GM18505 (cell line): ENCODE measurements at regions not wholly inside any gene's neighbourhood (a gene's known extent, or its start where the extent isn't known, plus 50 kb on each side); places are given as distances from the start of the nearest gene placed in this dataset.

Experiments used
- ATAC-seq: cut with Tn5 transposase; IDR thresholded peaks from one replicate; pipeline ENCODE4 v1.9.1; 2021; ENCODE audit not compliant: unreplicated experiment
- POLR2A ChIP-seq: IDR thresholded peaks from 4 replicates; pipeline ENCODE4 v1.6.1; 2011; ENCODE audit warnings: borderline replicate concordance; ENCODE audit not compliant: insufficient read depth, insufficient read length; ENCODE audit errors: extremely low read depth

DNA sequence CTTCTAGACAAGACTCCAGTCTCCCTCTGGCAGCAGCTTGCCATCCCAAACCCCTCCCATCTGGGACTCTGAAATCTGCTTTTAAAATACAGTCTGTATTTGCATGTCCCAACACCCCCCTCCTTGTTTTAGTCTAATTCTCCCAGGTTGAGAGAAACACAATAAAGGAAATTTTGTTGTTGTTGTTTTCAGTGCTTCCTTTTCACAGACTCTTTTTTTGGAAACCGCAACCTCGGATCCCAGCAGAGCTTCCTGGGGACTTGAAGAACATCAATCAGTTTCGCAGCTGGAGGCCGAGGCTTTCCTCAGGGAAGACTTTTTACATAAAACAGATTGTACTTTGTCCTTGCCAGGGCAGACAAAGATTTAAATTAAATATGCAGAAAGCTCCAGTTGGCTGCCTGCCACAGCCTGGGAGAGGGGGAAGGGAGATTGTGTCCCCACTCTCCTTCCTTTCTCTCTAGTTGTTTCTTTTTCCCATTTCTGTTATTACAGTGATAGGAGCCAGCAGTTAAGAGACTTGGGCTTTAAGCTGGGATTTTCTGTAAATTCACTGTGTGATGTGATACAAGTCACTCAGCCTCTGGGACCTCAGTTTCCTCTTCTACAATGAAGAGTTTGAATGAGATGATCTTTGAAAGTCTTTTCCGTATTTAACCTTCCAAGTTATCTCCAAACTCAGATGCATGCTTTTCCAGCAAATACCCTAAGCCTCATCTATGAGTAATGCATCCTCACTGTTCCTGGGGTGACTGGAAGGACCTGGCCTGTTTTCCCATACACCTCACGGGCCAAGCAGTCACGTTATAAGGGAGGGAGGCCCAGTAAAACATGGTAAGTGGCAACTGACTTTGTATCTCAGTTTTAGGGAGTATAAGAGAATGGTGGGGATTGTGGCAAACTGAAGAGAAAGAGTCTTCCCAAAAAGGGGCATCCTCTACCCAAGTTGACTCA lies 192.3 kb downstream of the REEP3 start:
- TF ChIP-seq POLR2A, result no peak
- no peak for ATAC-seq

DNA sequence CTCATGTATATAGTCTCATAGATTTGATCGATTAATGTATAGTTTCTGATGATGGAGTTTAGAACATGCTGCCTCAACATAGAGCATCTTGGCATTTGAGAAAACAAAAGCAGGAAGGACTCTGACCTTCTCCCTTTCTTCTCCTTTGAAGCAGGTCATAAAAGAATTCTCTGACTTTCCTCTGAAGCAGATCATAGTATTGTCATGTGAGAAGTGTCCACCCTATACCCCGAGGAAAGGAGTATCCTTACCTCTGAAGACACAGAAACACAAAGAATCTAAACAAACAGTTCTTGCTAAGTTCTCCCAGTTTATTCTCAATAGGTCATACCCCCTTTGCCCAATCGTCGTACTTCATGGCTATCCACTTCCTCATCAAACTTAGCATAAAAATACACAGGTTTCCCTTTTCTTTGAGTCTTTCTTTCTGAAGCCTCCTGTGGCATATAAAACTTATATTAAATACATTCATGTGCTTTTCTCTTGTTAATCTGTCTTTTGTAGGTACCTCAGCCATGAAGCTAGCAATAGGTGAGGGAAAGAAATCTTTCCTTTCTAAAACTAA lies 194.9 kb downstream of the REEP3 start:
- no peak for TF ChIP-seq POLR2A
- no peak for ATAC-seq

DNA sequence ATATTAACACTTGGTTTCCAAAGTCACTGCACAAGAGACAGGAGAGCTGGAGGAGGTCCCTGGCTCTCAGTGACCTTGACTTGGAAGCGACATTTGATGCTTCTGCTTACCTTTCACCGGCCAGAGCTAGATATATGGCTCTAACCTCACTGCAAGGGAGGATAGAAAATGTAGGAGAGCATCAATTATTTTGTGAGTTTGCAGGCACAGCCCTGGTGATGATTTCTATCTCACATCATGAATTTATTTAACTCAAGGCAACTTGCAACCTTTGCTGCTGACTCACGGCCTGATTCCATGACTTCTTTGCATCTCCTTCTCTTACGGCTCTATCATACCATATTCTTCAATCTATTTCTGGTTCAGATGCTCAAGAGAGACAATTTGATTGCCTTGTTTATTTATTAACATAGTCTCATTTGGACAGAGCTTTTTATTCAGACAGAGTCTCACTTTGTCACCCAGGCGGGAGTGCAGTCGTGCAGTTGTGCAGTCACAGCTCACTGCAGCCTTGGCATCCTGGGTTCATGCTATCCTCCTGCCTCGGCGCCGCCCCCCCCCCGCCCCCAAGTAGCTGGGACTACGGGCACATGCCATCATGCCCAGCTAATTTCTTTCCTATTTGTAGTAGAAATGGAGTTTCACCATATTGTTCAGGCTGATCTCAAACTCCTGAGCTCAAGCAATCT lies 196.0 kb downstream of the REEP3 start:
- ATAC-seq, result no peak
- TF ChIP-seq POLR2A, result no peak

DNA sequence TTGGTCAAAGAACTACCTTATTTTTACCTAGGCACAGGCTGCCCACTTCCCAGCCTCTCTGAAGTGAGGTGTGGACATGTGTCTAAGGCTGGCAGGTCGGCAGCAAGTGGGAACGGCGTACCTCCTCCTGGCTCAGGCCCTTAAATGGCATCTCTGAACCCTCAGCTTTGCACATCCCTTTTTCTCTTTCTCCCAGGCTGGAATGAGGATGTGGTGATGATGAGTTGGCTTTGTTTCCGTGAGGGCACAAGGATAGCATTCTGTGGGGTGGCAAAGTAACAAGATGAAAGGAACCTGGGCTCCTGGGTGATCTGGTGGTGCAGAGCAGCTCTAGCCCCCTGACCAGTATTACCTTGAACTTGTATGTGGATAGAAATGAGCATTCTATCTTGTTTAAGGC lies 196.8 kb downstream of the REEP3 start:
- no peak for TF ChIP-seq POLR2A
- no peak for ATAC-seq

DNA sequence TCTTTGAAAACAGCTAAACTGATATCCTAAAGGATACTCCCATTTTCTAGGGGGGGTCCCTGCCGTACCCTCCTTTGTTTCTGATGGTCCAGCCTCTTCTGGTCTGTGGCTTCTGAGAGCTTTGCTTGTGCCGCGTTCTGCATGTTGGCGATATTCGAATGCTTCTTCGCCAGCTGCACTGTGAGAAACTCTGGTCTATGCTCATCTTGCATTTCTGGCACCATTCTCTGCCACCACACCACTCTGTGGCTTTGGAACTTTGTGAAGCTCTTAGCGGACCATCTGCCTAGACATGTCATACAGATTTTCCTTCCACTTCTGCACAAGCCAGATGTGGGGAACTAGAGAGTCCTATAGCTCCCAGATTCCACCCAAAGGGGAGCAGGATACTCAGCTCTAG lies 197.2 kb downstream of the REEP3 start:
- no peak for ATAC-seq
- no peak for TF ChIP-seq POLR2A

DNA sequence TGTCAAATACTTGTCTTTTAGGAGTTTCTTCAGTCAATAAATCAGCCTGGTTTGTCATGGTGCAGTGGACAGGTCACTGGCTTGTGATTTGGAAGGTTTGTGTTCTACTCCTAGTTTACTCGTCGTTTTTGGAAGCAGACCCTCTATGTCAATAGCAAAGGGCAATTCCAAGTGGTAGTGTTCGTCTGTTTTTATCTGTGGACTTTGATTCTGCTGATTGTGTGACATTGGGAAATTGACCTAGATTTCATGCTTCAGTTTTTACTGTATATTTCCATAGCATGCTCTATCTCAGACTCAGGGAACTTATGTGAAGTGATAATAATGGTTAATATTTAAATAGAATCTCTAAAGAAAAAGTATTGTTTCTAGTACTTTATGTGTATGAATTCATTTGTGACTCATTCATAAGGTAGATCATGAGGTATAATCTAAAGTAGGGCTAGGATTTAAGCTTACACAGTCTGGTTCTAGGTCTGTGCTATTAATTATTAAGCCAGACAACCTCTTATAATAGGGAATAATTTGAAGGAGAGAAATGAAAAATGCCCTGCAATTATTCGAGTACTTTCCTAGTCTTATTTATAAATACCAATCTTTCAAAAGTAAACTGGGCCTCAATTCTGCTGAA lies 198.1 kb downstream of the REEP3 start:
- TF ChIP-seq POLR2A, result no peak

DNA sequence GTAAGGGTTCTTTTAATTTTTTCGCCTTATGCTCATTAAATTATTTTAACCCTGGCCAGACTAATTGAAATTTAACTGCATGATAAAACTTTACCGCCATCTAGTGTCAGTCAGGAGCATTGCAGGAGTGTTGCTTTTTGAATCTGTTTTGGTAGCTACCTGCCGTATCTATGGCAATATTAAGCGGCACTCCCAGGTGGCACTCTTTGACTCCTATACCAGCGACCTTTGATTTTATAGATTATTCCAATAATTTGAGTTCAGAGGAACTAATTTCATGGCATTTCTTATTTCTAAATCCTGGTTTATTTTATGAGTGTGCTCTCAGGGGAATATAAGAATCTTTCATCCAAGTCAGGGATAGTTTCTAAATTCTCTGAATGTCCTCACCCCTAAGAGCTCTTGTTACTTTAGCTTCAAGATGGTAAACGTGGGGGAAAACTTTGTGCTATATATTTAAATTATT lies 198.9 kb downstream of the REEP3 start:
- TF ChIP-seq POLR2A, result no peak
- ATAC-seq, result peak; percentile 45

More for the DNA sequence above, 198.1 kb downstream of the REEP3 start:
- no peak for ATAC-seq

DNA sequence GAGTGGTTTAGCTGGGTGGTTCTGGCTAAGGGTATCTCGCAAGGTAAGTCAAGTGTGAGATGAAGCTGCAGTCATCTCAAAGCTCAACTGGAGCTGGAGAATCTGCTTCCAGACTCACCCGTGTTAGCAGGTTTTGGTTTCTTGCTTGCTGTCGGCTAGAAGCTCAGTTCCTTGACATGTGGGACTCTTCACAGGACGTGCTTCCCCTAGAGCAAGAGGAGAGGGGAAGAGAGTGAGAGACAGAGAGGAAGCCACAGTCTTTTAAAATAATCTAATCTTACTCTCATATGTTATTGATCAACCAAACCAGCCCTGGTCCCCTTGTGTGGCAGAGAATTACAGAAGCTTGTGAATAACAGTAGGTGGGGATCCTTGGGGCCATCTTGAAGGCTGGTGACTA lies 199.5 kb downstream of the REEP3 start:
- peak; percentile 49 for ATAC-seq
- no peak for TF ChIP-seq POLR2A

DNA sequence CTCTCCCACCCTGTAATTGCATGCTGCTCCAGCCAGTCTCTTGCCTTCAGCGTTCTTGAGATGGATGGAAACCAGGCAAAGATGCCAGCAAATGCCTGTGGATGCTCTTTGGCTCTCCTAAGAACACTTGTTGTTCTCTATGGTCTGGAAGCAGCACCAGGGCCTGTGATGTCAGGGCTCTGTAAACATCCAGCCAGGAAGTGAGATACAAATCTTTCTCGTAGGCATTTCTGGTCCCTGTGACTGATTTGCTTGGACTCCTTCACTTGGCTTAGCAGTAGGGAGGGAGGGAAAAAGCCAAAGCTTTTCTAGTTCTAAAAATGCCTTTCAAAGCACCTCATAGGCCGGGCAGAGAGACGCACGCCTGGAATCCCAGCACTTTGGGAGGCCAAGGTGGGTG lies 201.3 kb downstream of the REEP3 start:
- no peak for TF ChIP-seq POLR2A
- no peak for ATAC-seq

DNA sequence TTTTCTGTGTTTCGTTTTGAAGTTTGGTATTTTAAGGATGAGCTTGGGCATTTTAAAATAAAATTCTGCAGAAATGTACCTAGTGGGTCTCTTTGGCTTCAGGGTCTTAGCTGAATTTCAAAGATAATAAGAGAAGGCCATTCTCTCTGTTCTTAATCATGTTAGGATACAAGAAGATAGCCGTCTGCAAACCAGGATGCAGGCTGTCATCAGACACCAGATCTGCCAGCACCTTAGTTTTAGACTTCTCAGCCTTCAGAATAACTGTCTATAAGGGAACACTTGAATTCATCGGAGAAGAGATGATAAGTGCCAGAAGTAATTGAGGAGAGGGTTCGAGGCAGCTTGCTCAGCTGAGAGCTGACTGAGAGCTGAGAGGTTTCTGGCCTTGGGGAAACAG lies 202.1 kb downstream of the REEP3 start:
- no peak for TF ChIP-seq POLR2A

DNA sequence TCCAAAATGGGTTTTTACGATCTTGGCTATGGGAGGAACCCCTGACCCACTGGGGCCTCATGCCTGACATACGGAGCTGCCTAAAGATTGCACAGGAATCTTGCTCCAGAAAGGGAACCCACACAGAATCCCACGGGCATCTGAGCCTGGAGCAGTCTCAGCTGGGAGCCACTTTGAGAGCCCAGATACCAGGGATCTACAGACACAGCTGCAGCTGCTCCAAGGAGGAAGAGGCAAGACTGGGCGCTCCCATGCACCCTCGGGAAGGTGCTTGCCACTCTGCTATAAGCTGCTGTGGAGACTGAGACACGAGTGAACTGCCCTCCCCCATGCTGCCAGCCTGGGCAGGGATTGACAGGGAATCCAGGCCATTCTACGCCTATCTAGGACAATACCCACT lies 202.5 kb downstream of the REEP3 start:
- TF ChIP-seq POLR2A, result no peak
- ATAC-seq, result no peak

More for the DNA sequence above, 202.1 kb downstream of the REEP3 start:
- ATAC-seq, result no peak

DNA sequence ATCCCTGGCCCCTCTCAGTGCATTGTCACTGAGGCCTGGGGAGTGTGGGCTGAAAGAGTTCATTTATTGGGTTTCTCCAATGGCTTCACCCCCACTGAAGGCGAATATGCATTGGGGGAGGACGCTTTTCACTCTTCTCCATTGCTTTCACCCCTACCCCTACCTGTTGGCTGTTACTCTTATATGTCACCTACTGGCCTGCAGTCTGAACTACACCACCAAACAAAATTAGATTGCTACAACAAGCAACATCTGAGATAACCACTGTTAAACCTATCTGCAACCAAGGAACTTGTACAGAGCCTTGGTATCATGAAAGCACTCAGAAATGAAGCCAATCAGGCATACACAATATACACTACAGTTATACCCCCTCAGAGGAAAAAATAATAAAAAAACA lies 203.7 kb downstream of the REEP3 start:
- no peak for TF ChIP-seq POLR2A
- ATAC-seq, result no peak

DNA sequence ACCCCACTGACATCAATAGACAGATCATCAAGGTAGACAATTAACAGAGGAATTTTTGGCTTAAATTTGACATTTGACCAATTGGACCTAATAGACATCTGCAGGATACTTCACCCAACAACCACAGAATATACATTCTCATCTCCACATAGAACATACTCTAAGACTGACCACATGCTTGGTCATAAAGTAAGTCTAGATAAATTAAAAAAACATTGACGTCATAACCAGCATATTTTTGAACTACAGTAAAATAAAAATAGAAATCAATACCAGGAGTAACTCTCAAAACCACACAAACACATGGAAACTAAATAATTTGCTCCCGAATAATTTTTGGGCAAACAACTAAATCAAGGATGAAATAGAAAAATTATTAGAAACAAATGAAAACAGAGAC lies 205.7 kb downstream of the REEP3 start:
- TF ChIP-seq POLR2A, result no peak
- no peak for ATAC-seq
